BE2C (cell line): ENCODE measurements at regions not wholly inside any gene's neighbourhood (a gene's known extent, or its start where the extent isn't known, plus 50 kb on each side); places are given as distances from the start of the nearest gene placed in this dataset.

Experiments used
- DNase-seq: peaks from one replicate; pipeline ENCODE4 v3.0.0-alpha.2; 2020
- H3K27me3 ChIP-seq: fragments of 250-450 bp; sonication (Bioruptor Pico); 2 replicates; pipeline ENCODE4 v1.5.1; 2020; ENCODE audit warnings: mild to moderate bottlenecking
- H3K36me3 ChIP-seq: fragments of 250-450 bp; sonication (Bioruptor Pico); 2 replicates; pipeline ENCODE4 v1.5.1; 2020; ENCODE audit warnings: mild to moderate bottlenecking
- H3K4me1 ChIP-seq: fragments of 250-450 bp; sonication (Bioruptor Pico); 2 replicates; pipeline ENCODE4 v1.5.1; 2020
- H3K4me3 ChIP-seq: 2 replicates; pipeline ENCODE4 v1.5.1; 2011; ENCODE audit warnings: low read depth, low read length
- H3K9me3 ChIP-seq: fragments of 250-450 bp; sonication (Bioruptor Pico); 2 replicates; pipeline ENCODE4 v1.5.1; 2020
- TF ChIP-seq, protein P1 (sequence below): IDR thresholded peaks from 2 replicates; pipeline ENCODE4 v1.5.1; 2012; ENCODE audit warnings: mild to moderate bottlenecking, low read depth, low read length

- no peak overlapping the region for H3K4me3 ChIP-seq
- DNase-seq = no peak
- no peaks in the 10 kb centered on the region for H3K4me1 ChIP-seq
- TF ChIP-seq, protein P1, sequence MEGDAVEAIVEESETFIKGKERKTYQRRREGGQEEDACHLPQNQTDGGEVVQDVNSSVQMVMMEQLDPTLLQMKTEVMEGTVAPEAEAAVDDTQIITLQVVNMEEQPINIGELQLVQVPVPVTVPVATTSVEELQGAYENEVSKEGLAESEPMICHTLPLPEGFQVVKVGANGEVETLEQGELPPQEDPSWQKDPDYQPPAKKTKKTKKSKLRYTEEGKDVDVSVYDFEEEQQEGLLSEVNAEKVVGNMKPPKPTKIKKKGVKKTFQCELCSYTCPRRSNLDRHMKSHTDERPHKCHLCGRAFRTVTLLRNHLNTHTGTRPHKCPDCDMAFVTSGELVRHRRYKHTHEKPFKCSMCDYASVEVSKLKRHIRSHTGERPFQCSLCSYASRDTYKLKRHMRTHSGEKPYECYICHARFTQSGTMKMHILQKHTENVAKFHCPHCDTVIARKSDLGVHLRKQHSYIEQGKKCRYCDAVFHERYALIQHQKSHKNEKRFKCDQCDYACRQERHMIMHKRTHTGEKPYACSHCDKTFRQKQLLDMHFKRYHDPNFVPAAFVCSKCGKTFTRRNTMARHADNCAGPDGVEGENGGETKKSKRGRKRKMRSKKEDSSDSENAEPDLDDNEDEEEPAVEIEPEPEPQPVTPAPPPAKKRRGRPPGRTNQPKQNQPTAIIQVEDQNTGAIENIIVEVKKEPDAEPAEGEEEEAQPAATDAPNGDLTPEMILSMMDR = no peak
- no peaks in the 10 kb centered on the region for H3K9me3 ChIP-seq
- H3K36me3 ChIP-seq = no peaks in the 10 kb centered on the region
- no peaks in the 10 kb centered on the region for H3K27me3 ChIP-seq
Measured at GRCh38 chr19:32058131-32058530, 287.3 kb upstream of the ZNF507 start.

GRCh38 chr19:32061315-32061714 lies 284.1 kb upstream of the ZNF507 start:
- Histone ChIP-seq H3K4me3 (no peak overlapping the region), H3K36me3 (no peaks in the 10 kb centered on the region), H3K4me1 (no peaks in the 10 kb centered on the region), H3K27me3 (no peaks in the 10 kb centered on the region), H3K9me3 (no peaks in the 10 kb centered on the region)
- no peak for DNase-seq
- TF ChIP-seq, protein P1 = no peak

GRCh38 chr19:32063601-32064000 lies 281.8 kb upstream of the ZNF507 start:
- TF ChIP-seq, protein P1 = no peak
- H3K4me1 ChIP-seq = no peaks in the 10 kb centered on the region
- DNase-seq = no peak
- H3K27me3 ChIP-seq = no peaks in the 10 kb centered on the region
- no peaks in the 10 kb centered on the region for H3K9me3 ChIP-seq
- H3K36me3 ChIP-seq = no peaks in the 10 kb centered on the region
- no peak overlapping the region for H3K4me3 ChIP-seq

DNA sequence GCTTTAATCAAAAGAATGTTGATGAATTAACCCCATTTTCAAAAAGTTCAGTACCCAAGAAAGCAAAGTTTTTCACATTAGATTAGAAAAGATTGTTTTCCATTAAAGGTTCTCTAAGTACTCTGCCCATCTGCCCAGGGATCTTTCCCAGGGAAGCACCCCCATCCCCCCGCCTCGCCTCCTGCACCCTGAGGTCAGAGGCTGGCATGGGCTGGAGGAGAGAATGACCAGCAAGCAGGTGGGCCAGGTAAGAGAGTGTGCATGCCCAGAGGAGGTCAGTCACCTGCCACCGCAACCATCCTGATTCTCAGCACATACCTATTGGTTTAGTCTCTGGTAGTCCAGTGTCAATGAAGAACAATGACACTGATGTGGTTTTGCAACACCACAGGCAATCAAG lies 279.4 kb upstream of the ZNF507 start:
- Histone ChIP-seq H3K36me3 (no peaks in the 10 kb centered on the region), H3K4me3 (no peak overlapping the region)

DNA sequence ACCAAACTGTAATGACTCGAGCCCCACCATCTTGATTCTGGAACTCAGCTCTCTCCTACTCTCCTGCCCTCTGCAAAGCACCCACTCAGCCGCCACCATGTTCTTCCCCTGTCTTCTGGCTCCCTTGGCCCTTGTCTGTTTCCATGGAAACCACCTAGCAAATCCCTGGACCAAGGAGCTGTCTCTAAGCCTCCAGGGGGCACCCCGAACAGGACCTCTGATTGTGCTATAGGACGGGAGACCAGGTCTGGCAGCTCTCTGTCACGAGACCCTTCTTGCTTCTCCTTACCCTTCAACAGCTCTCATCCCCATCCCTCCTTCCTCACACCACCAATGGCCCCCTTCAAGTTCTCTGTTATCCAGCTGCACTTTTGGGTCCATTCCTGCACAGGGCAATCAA lies 277.7 kb upstream of the ZNF507 start:
- H3K4me1 ChIP-seq = no peaks in the 10 kb centered on the region
- H3K27me3 ChIP-seq = no peaks in the 10 kb centered on the region
- no peak overlapping the region for H3K4me3 ChIP-seq
- H3K36me3 ChIP-seq = no peaks in the 10 kb centered on the region
- no peaks in the 10 kb centered on the region for H3K9me3 ChIP-seq
- TF ChIP-seq, protein P1 = no peak
- no peak for DNase-seq

More for the DNA sequence above, 279.4 kb upstream of the ZNF507 start:
- DNase-seq = no peak
- no peaks in the 10 kb centered on the region for H3K9me3 ChIP-seq
- H3K27me3 ChIP-seq = no peaks in the 10 kb centered on the region
- no peaks in the 10 kb centered on the region for H3K4me1 ChIP-seq
- TF ChIP-seq, protein P1 = no peak

- no peaks in the 10 kb centered on the region for H3K9me3 ChIP-seq
- no peak overlapping the region for H3K4me3 ChIP-seq
- no peaks in the 10 kb centered on the region for H3K4me1 ChIP-seq
- no peaks in the 10 kb centered on the region for H3K27me3 ChIP-seq
- no peaks in the 10 kb centered on the region for H3K36me3 ChIP-seq
- DNase-seq = no peak
- TF ChIP-seq, protein P1 = no peak
Measured at GRCh38 chr19:32068793-32069192, 276.6 kb upstream of the ZNF507 start.
